UCSD-AML1 (cell line): ENCODE measurements at regions not wholly inside any gene's neighbourhood (a gene's known extent, or its start where the extent isn't known, plus 50 kb on each side); places are given as distances from the start of the nearest gene placed in this dataset.

Experiments used
- DNase-seq: peaks from one replicate; lab custom pipeline; 2025; ENCODE audit not compliant: unreplicated experiment; lab: John Stamatoyannopoulos, UW

- DNase-seq: no peak
Measured at GRCh38 chr20:10951216-10951615, 277.4 kb upstream of the JAG1 start.

- no peak for DNase-seq
Measured at GRCh38 chr20:10951904-10952303, 278.1 kb upstream of the JAG1 start.

DNA sequence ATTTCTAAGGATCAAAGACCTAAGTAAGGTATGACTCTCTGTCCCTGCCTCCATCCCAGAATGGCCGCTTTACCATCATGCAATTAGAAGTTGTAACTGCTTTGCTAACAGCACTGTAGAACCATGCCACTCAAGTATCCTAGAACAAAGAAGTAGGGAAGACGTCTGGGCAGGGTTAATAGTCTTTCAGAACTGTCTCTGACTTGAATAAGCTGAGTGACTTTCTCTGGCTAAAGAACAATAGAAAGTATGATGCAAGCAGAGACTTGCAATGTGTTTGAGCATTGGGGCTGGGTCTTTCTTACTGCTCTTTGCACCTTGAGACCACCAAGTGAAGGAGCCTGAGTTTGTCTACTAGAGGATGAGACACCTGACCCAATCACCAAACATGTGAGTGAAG, 279.6 kb upstream of the JAG1 start:
- no peak for DNase-seq

DNA sequence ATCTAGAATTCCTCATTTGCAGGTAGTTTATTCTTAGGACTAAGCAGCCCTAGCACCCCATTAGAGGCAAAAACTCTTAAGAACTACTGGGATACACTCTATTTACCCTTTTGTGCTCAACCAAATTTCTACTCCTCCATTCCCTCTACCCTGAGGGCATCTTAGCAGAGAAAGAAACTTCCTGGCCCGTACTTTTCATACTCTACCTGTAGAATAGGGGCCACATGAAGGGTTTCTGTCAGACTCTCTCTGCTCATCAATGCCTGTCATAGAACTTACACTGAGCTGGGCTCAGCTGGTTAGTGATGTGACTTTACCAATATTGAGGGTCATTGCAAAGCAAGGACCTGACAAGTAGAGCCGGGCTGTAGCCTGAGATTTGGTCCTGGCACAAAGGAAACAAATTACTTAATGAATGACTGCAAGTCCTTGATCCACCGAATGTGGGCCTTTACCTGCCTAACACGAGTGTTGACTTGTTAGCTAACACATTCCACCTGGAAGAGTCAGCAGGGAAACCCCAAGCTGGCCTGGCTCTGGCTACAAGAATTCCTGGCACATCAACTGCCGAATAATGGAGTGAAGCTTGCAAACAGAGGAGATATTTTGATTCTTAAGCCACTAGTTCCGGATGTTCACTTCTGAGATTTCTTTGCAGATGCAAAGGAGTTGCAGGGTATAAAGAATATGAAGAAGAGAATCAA, 280.5 kb upstream of the JAG1 start:
- DNase-seq: no peak

GRCh38 chr20:10954908-10955580, 281.2 kb upstream of the JAG1 start:
- DNase-seq: no peak

DNA sequence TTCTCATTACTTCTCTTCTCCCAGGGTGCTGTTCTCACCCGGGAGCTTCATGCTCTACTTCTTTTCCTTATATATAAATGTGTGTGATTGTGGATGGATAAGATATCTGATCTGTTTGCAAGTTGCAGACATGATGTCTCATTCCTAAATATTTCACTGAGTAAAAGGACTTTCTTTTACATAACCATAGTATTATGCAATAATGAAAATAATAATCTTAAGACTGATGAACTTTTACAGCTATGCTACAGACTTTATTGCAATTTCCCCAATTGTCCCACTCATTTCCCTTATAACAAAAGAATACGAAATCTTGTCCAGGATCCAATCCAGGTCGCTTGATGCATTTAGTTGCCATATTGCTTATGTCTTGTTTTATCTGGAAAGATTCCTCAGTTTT, 284.5 kb upstream of the JAG1 start:
- DNase-seq: no peak

- DNase-seq: no peak
Measured at GRCh38 chr20:10960416-10960815, 286.6 kb upstream of the JAG1 start.

GRCh38 chr20:10961651-10962288, 288.0 kb upstream of the JAG1 start:
- DNase-seq: no peak

GRCh38 chr20:10962937-10963336, 289.1 kb upstream of the JAG1 start:
- no peak for DNase-seq

DNA sequence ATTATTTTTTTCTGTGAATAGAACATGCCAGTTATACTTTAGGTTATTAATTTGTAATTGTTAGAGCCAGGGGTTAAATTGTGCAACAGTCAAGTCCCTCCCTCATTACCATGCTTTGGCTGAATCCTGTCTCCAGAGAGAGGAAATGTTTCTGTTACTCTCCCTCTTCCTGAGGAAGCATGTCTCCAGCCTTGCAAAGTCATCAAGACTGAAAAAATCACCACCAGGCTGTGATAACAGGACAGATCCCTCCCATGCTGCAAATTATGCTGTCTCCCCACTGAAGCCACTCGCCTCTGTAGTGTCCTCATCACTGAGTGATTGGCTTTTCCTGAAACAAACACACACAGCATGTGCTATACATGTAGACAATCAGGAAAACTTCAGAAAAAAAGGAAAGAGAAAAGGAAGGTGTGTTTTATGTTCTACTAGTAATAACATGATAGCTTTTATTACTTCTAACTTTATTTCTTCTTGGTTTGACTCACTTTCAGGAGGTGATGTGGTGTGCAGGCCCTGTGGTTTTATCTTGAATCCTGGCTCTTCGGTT, 290.0 kb upstream of the JAG1 start:
- DNase-seq: peak; percentile 23

DNA sequence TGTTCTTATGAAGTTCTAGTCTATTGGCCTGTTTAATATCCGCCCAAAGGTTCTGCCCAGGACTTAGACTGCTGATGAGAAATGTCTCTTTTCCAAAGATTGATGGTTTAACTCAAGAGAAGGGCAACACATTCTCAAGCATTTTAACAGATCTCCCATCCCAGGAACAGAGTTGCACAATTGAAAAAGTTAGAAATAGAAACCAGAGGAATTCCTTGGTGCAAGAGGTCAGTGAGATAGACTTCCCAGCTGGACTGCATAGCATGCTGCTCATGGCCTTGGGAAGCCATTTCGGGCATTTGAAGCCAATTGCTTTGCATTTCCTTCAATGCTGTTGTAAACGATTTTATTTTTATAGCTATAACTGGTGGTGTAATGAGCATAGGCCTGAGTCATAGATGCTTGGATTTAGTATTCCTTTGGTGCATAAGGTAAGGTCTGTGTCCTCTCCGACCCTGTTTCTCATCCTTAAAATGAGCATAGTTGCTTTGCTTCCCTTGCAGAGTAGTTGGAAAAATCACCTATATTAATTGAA, 292.2 kb upstream of the JAG1 start:
- DNase-seq: no peak

DNA sequence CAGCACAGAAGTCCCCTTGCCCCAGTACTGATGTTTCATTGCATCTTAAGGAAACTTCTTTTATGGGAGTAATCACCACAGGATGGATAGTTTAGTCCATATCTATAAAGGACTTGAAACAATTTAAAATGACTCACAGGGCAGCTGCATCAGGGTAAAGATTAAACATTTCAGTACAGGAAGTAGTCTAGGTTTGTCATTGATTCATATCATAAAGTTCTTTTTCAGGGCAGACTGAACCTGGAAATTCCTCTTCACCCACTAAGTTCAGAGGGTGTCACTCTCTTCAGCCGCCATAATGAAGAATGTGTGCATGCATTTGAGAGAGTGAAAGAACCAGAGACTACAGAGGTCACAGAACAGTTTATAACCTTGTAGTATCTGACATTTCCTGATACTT, 296.3 kb upstream of the JAG1 start:
- DNase-seq: no peak

DNA sequence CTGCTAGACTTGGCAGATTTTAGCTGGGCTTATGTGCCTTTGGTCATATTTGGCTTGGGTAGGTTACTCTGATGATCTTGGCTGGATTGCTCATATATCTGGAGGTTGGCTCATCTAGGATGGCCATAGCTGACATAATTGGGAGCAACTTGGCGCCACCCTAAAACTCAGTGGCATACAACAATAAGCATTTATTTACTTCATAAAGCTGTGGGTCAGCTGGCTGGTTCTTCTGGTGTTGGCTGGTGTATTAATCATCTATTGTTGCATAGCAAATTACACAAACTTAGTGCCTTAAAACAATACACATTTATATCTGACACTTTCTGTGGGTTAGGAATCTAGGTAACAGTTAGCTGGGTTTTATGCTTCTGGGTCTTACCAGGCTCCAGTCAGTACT, 297.3 kb upstream of the JAG1 start:
- DNase-seq: no peak

DNA sequence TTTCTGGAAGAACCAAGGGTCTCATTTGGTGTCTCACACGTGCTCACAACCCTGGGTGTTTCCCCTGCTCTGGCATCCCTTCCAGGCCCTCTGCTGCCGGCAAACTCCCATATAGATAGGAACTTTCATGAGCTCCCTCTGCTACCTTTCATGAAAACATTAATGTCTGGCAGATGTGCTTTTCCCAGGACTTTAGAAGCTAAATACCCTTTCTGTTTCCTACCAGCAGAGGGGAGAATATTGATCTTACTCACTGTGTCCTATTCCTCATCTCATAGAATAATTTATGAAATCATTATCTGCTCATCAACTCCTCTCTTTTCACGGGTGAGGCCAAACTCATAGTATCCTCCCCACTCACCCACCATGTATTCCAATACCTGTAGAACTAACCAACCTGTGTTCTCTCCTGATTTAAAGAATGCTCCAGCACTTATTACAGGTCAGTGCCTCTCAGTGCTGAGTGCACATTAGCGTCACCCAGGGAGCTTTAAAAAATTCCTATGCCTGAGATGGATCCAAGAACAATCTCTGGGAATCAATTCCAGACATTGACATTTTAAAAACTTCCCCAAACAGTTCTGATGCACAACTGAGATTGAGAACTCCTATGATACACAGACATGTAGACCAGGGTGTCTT, 298.5 kb upstream of the JAG1 start:
- no peak for DNase-seq

GRCh38 chr20:10976051-10976450, 302.3 kb upstream of the JAG1 start:
- DNase-seq: no peak

DNA sequence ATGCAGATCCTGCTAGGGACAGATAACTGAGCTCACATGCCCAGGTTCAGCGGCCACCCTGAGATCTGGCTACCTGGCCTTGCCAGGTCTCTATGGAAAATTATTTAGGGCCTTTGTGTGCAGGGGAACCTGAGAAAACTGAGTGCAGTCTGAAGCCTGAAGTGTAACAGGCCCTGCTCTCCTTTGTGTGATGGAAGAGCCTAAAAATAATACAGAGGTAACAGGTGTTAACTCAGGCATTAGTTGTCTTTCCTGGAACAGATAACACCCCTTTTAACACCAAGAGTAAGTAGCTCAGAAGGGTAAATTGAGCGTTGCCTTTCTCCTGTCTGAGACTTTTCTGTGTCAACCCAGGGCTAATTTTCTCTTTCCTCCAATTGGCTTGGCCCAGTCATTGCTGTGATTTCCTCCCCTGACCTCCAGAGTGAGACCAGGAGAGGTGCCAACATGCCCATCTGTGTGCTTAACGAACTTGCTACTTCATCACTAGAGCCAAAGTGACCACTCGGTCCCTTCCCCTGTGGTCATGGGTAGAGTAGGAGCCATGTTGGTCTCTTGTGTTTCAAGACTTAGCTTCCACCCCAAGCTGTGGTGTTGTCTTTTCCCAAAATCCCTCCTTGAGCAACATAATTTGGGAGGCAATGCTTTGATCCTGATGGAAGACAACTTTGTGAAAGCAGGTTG, 304.4 kb upstream of the JAG1 start:
- DNase-seq: no peak

DNA sequence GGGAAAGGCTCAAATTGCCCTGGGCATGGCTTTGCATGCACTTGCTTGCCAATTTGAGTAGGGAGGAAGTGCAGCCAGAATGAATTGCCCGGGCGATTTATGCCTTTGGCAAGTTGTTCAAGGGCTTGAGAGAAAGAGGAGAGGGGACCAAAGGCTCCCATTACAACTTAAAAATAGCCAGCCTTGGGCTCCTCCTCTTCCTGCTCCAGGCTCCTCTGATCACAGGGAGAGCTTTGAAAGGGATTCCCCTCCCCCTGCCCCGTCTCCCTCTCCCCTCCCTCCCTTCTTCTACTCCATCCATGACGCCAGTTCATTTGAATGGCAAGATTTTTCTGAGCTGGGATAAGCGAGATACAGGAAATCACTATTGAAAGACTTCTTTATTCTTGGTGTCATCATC, 304.9 kb upstream of the JAG1 start:
- no peak for DNase-seq

DNA sequence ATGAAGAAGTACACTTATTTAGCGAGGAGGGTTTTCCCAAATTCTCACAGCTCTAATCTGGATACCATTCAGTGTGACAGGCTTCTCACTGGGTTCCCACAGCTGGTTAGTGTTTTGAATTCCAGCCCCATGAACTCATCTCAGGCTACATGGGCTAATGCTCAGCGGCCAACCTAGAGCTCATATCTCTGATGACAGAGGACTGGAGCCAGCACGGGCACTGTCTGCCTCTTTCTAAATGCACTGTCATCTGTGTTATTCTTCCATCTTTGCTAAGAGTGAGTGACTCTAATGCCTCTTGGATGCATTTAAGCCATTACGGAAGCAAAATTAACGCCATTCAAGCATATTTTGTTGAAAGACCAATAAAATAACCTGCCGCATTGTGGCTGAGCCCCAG, 308.9 kb upstream of the JAG1 start:
- no peak for DNase-seq

DNA sequence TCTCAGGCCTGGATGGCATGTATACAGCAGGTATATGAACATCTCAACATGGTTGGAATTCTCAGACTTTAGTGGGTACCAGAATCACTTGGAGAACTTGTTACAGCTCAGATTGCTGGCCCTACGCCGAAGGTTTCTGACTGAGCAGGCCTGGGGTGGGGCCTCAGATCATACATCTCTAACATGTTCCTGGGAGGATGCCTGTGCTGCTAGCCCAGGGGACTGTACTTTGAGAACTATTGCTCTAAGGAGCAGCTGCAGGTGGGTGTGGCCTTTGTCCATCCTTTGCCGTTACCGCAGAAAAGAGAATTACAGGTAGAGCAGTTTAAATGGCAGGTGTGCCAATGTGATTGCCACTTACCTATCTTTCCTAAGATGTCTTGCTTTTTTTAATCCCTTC, 310.5 kb upstream of the JAG1 start:
- no peak for DNase-seq

- DNase-seq: no peak
Measured at GRCh38 chr20:10984913-10985312, 311.1 kb upstream of the JAG1 start.

GRCh38 chr20:10985536-10985935, 311.7 kb upstream of the JAG1 start:
- no peak for DNase-seq
